IMR-90 (cell line): ENCODE measurements at regions not wholly inside any gene's neighbourhood (a gene's known extent, or its start where the extent isn't known, plus 50 kb on each side); places are given as distances from the start of the nearest gene placed in this dataset.
A peak's percentile ranks its signal among the peaks of the same experiment; 100 is the strongest.

Experiments used
- ATAC-seq: fragments of 200-7000 bp; cut with Tn5 transposase; 2 replicates; pipeline ENCODE4 v1.9.1; 2020; ENCODE audit warnings: low read depth, mild to moderate bottlenecking, moderate library complexity
- BruUV-seq: library from RNA; stranded (reverse); fragments of 400-500 nt; replicated peaks from 2 replicates; lab custom pipeline; 2021; lab: Mats Ljungman, UMichigan
- CTCF ChIA-PET: fragments of 300-600 bp; formaldehyde crosslinking; extraction: SDS; loops from one replicate; lab custom pipeline; 2021; ENCODE audit warnings: antibody characterized with exemption; lab: Yijun Ruan, JAX
- POLR2A ChIA-PET: fragments of 300-600 bp; sonication (Branson Sonifier 250); formaldehyde crosslinking; loops from one replicate; lab custom pipeline; 2022; ENCODE audit warnings: antibody characterized with exemption; ENCODE audit not compliant: unreplicated experiment; lab: Charles Lee
- DNase-seq: peaks from one replicate; pipeline ENCODE4 v3.0.0; 2013
- H2AFZ ChIP-seq: replicated peaks from 2 replicates; pipeline ENCODE3; 2013; ENCODE audit warnings: low read length, mild to moderate bottlenecking; ENCODE audit not compliant: poor library complexity
- H2AK5ac ChIP-seq: 2 replicates; pipeline ENCODE4 v1.6.1; 2013; ENCODE audit warnings: low read depth, low read length, inconsistent platforms
- H2AK9ac ChIP-seq: replicated peaks from 2 replicates; pipeline ENCODE3; 2013; ENCODE audit warnings: mild to moderate bottlenecking, low read depth, low read length, moderate library complexity; ENCODE audit not compliant: poor library complexity
- H2BK120ac ChIP-seq: 2 replicates; pipeline ENCODE4 v1.6.1; 2013; ENCODE audit warnings: low read depth, low read length, inconsistent platforms
- H2BK15ac ChIP-seq: 3 replicates; pipeline ENCODE4 v1.6.1; 2013; ENCODE audit warnings: low read depth, low read length, inconsistent platforms
- H2BK20ac ChIP-seq: 2 replicates; pipeline ENCODE4 v1.6.1; 2013; ENCODE audit warnings: low read depth, mild to moderate bottlenecking, inconsistent platforms, low read length, moderate library complexity
- H2BK5ac ChIP-seq: 2 replicates; pipeline ENCODE4 v1.6.1; 2013; ENCODE audit warnings: mild to moderate bottlenecking, low read depth, low read length, inconsistent platforms; ENCODE audit not compliant: poor library complexity, severe bottlenecking
- H3K14ac ChIP-seq: replicated peaks from 2 replicates; pipeline ENCODE4 v1.6.1; 2013; ENCODE audit warnings: low read depth, low read length, inconsistent platforms
- H3K18ac ChIP-seq: 2 replicates; pipeline ENCODE4 v1.6.1; 2013; ENCODE audit warnings: low read depth, low read length, control low read depth
- H3K23ac ChIP-seq: 2 replicates; pipeline ENCODE4 v1.6.1; 2013; ENCODE audit warnings: low read depth, low read length, inconsistent platforms
- H3K27ac ChIP-seq: 2 replicates; pipeline ENCODE4 v1.5.1; 2013; ENCODE audit warnings: mild to moderate bottlenecking, control low read depth, low read length; ENCODE audit not compliant: insufficient read depth
- H3K27me3 ChIP-seq: 2 replicates; pipeline ENCODE4 v1.6.1; 2013; ENCODE audit warnings: low read length; ENCODE audit not compliant: control insufficient read depth, insufficient read depth
- H3K36me3 ChIP-seq: 2 replicates; pipeline ENCODE4 v1.6.1; 2013; ENCODE audit warnings: low read length, mixed read lengths; ENCODE audit not compliant: control insufficient read depth, insufficient read depth
- H3K4ac ChIP-seq: 2 replicates; pipeline ENCODE4 v1.6.1; 2013; ENCODE audit warnings: low read depth, low read length, inconsistent platforms
- H3K4me1 ChIP-seq: 2 replicates; pipeline ENCODE4 v1.6.1; 2013; ENCODE audit warnings: low read length, mixed read lengths; ENCODE audit not compliant: control insufficient read depth, insufficient read depth
- H3K4me2 ChIP-seq: 2 replicates; pipeline ENCODE4 v1.6.1; 2013; ENCODE audit warnings: low read depth, mild to moderate bottlenecking, control low read depth, low read length, moderate library complexity
- H3K4me3 ChIP-seq: 2 replicates; pipeline ENCODE4 v1.5.1; 2013; ENCODE audit warnings: low read depth, mild to moderate bottlenecking, control low read depth, low read length, moderate library complexity; ENCODE audit not compliant: insufficient read depth
- H3K56ac ChIP-seq: 2 replicates; pipeline ENCODE4 v1.6.1; 2013; ENCODE audit warnings: low read length, inconsistent platforms; ENCODE audit not compliant: insufficient read depth; ENCODE audit errors: extremely low read depth
- H3K79me1 ChIP-seq, 2 experiments: 2 replicates each; pipeline ENCODE4 v1.6.1; 2013; ENCODE audit warnings: low read length in 2 of 2, inconsistent platforms in 1 of 2, low read depth in 1 of 2
- H3K9ac ChIP-seq: 2 replicates; pipeline ENCODE4 v1.6.1; 2013; ENCODE audit warnings: low read depth, low read length, control low read depth
- H3K9me1 ChIP-seq: 2 replicates; pipeline ENCODE4 v1.6.1; 2013; ENCODE audit warnings: low read length, inconsistent platforms; ENCODE audit not compliant: insufficient read depth
- H3K9me3 ChIP-seq: 2 replicates; pipeline ENCODE4 v1.6.1; 2013; ENCODE audit warnings: low read length; ENCODE audit not compliant: control insufficient read depth, insufficient read depth
- H4K20me1 ChIP-seq: 2 replicates; pipeline ENCODE4 v1.6.1; 2013; ENCODE audit warnings: low read length, inconsistent platforms; ENCODE audit not compliant: insufficient read depth
- H4K5ac ChIP-seq: 2 replicates; pipeline ENCODE4 v1.6.1; 2013; ENCODE audit warnings: mild to moderate bottlenecking, low read depth, low read length, control low read depth
- H4K8ac ChIP-seq, 2 experiments: 2 replicates each; pipeline ENCODE4 v1.6.1; 2013; ENCODE audit warnings: low read depth in 2 of 2, low read length in 2 of 2, control low read depth in 1 of 2, inconsistent platforms in 1 of 2
- H4K91ac ChIP-seq: 2 replicates; pipeline ENCODE4 v1.6.1; 2013; ENCODE audit warnings: low read depth, low read length, inconsistent platforms; ENCODE audit not compliant: insufficient read depth
- BHLHE40 ChIP-seq: fragments of 150-350 bp; IDR thresholded peaks from 2 replicates; pipeline ENCODE4 v1.6.1; 2016; ENCODE audit warnings: mild to moderate bottlenecking, low read depth, low read length
- CEBPB ChIP-seq: IDR thresholded peaks from 2 replicates; pipeline ENCODE4 v1.6.1; 2012; ENCODE audit warnings: low read depth, low read length, improper control_type of control experiment
- CHD1 ChIP-seq: IDR thresholded peaks from 2 replicates; pipeline ENCODE4 v1.6.1; 2012; ENCODE audit warnings: low read depth, low read length, improper control_type of control experiment
- FOS ChIP-seq: fragments of 150-350 bp; IDR thresholded peaks from 2 replicates; pipeline ENCODE4 v1.6.1; 2016; ENCODE audit warnings: low read depth, low read length
- MAFK ChIP-seq: IDR thresholded peaks from 2 replicates; pipeline ENCODE4 v1.6.1; 2012; ENCODE audit warnings: low read depth, low read length, improper control_type of control experiment
- MAZ ChIP-seq: IDR thresholded peaks from 2 replicates; pipeline ENCODE4 v1.6.1; 2012; ENCODE audit warnings: low read depth, mild to moderate bottlenecking, low read length, improper control_type of control experiment, moderate library complexity, borderline replicate concordance
- MXI1 ChIP-seq: IDR thresholded peaks from 2 replicates; pipeline ENCODE4 v1.6.1; 2012; ENCODE audit warnings: low read depth, mild to moderate bottlenecking, low read length, moderate library complexity, borderline replicate concordance
- NFE2L2 ChIP-seq: fragments of 150-350 bp; IDR thresholded peaks from 2 replicates; pipeline ENCODE4 v1.6.1; 2016; ENCODE audit warnings: low read depth, mild to moderate bottlenecking, low read length
- POLR2A ChIP-seq: IDR thresholded peaks from 2 replicates; pipeline ENCODE4 v1.6.1; 2012; ENCODE audit warnings: mild to moderate bottlenecking, low read depth, low read length
- RCOR1 ChIP-seq: IDR thresholded peaks from 2 replicates; pipeline ENCODE4 v1.6.1; 2012; ENCODE audit warnings: mild to moderate bottlenecking, low read length, improper control_type of control experiment; ENCODE audit not compliant: insufficient replicate concordance
- RFX5 ChIP-seq: IDR thresholded peaks from 2 replicates; pipeline ENCODE4 v1.8.0; 2012; ENCODE audit warnings: low read depth, mild to moderate bottlenecking, low read length, moderate library complexity
- SMC3 ChIP-seq: fragments of 150-350 bp; IDR thresholded peaks from 2 replicates; pipeline ENCODE4 v1.6.1; 2016; ENCODE audit warnings: low read depth, mild to moderate bottlenecking, antibody characterized with exemption, low read length, moderate library complexity
- WGBS, 2 experiments: methylation state at CpG; one replicate each; pipeline versions ENCODE4 v1.1.5 to v1.1.7; 2013; ENCODE audit warnings: missing lambda C conversion rate in 2 of 2; ENCODE audit not compliant: insufficient read length in 1 of 2; ENCODE audit errors: extremely low coverage in 2 of 2; 5-methylcytosine and 5-hydroxymethylcytosine counted together
- dilution Hi-C: fragments of 300-500 bp; cut with HindIII; formaldehyde crosslinking; loops from one replicate; pipeline ENCODE4 v1.14.3; 2018; ENCODE audit warnings: low sequenced_read_pairs; ENCODE audit not compliant: unreplicated experiment
- in situ Hi-C: fragments of 300-500 bp; cut with MboI; formaldehyde crosslinking; loops from 3 replicates; pipeline ENCODE4 v1.14.3; 2019; ENCODE audit warnings: low sequenced_read_pairs, inconsistent platforms, mixed read lengths
- intact Hi-C: fragments of 100-400 bp; cut with micrococcal nuclease; formaldehyde crosslinking; loops from 2 replicates; pipeline ENCODE4 v1.10.0; 2022
- TF ChIP-seq, protein P1 (sequence below): conservative IDR thresholded peaks from 2 replicates; pipeline ENCODE4 v1.5.1; 2012; ENCODE audit warnings: mild to moderate bottlenecking, low read depth, low read length, improper control_type of control experiment
- TF ChIP-seq, protein P2 (sequence below): fragments of 150-350 bp; IDR thresholded peaks from 2 replicates; pipeline ENCODE4 v1.6.1; 2016; ENCODE audit warnings: low read depth, mild to moderate bottlenecking, low read length, moderate library complexity, borderline replicate concordance
- TF ChIP-seq, protein P3 (sequence below): fragments of 150-350 bp; IDR thresholded peaks from 2 replicates; pipeline ENCODE4 v1.6.1; 2017; ENCODE audit warnings: mild to moderate bottlenecking, antibody characterized with exemption, low read length, low read depth

DNA sequence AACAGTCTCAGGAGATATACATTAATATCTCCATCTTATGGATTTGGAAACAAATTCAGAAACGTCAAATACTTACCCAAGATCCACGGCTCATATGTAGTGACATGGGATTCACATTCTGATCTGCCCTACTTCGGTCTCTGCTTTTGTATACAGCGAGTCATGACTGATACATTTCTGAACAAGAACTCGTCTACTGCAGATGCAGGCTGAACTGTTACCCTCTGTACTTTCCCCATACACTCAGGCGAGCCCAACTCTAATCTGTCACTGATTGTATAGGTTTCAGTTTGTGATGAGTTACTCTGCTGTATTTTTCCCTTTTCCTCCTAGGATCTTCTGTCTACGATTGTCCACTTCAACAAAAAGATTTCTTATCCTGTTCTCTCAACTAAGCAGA, 441.6 kb downstream of the CCDC91 start:
- Histone ChIP-seq H4K5ac (no peak overlapping the region), H3K23ac (no peak overlapping the region), H3K4me2 (peak overlapping the region; percentile 60; the same call in 1 of the 2 replicates), H2BK5ac (no peak overlapping the region), H3K36me3 (no peaks in the 10 kb centered on the region), H3K4ac (no peak overlapping the region), H3K27me3 (no peaks in the 10 kb centered on the region), H3K4me3 (no peak overlapping the region), H4K20me1 (no peaks in the 10 kb centered on the region), H2AK9ac (no peak overlapping the region), H3K4me1 (no peaks in the 10 kb centered on the region), H3K9ac (no peak overlapping the region), H3K9me1 (no peaks in the 10 kb centered on the region), H3K56ac (no peak overlapping the region), H2BK15ac (no peak overlapping the region), H2AFZ (no peak overlapping the region), H2BK120ac (no peak overlapping the region), H2AK5ac (no peak overlapping the region), H3K79me1 (no peaks in the 10 kb centered on the region), H4K91ac (no peak overlapping the region), H3K18ac (no peak overlapping the region), H3K9me3 (no peaks in the 10 kb centered on the region), H3K14ac (no peak overlapping the region), H4K8ac (no peak overlapping the region), H2BK20ac (no peak overlapping the region), H3K27ac (no peak overlapping the region)
- in situ Hi-C loops (no loop called here), intact Hi-C loops (no loop called here), dilution Hi-C loops (no loop called here)
- POLR2A ChIA-PET, result no interaction called here
- BruUV-seq, result no TSS peak
- DNase-seq (peak; percentile 84), ATAC-seq (peak; percentile 92)
- no CpG with 5 or more reads among the region's 7 CpGs for WGBS, 2 experiments
- CTCF ChIA-PET, result interaction anchor here (1.1 kb wide), 1 partner anchor 12 kb away, joined by 5 read pairs; no protein-coding TSS in a partner anchor
- TF ChIP-seq FOS (no peak), CHD1 (no peak), NFE2L2 (no peak), POLR2A (no peak), RFX5 (no peak), MAZ (no peak), RCOR1 (no peak), CEBPB (no peak), BHLHE40 (no peak), MAFK (no peak), SMC3 (no peak), MXI1 (no peak)
- TF ChIP-seq, protein P1, sequence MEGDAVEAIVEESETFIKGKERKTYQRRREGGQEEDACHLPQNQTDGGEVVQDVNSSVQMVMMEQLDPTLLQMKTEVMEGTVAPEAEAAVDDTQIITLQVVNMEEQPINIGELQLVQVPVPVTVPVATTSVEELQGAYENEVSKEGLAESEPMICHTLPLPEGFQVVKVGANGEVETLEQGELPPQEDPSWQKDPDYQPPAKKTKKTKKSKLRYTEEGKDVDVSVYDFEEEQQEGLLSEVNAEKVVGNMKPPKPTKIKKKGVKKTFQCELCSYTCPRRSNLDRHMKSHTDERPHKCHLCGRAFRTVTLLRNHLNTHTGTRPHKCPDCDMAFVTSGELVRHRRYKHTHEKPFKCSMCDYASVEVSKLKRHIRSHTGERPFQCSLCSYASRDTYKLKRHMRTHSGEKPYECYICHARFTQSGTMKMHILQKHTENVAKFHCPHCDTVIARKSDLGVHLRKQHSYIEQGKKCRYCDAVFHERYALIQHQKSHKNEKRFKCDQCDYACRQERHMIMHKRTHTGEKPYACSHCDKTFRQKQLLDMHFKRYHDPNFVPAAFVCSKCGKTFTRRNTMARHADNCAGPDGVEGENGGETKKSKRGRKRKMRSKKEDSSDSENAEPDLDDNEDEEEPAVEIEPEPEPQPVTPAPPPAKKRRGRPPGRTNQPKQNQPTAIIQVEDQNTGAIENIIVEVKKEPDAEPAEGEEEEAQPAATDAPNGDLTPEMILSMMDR, result no peak
- TF ChIP-seq, protein P2, sequence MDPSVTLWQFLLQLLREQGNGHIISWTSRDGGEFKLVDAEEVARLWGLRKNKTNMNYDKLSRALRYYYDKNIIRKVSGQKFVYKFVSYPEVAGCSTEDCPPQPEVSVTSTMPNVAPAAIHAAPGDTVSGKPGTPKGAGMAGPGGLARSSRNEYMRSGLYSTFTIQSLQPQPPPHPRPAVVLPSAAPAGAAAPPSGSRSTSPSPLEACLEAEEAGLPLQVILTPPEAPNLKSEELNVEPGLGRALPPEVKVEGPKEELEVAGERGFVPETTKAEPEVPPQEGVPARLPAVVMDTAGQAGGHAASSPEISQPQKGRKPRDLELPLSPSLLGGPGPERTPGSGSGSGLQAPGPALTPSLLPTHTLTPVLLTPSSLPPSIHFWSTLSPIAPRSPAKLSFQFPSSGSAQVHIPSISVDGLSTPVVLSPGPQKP, result no peak
- TF ChIP-seq, protein P3, sequence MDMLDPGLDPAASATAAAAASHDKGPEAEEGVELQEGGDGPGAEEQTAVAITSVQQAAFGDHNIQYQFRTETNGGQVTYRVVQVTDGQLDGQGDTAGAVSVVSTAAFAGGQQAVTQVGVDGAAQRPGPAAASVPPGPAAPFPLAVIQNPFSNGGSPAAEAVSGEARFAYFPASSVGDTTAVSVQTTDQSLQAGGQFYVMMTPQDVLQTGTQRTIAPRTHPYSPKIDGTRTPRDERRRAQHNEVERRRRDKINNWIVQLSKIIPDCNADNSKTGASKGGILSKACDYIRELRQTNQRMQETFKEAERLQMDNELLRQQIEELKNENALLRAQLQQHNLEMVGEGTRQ, result no peak
